HG03159 (cell line): ENCODE measurements at regions not wholly inside any gene's neighbourhood (a gene's known extent, or its start where the extent isn't known, plus 50 kb on each side); places are given as distances from the start of the nearest gene placed in this dataset.

Experiments
- ATAC-seq: cut with Tn5 transposase; IDR thresholded peaks from one replicate; pipeline ENCODE4 v1.9.1; 2021; ENCODE audit warnings: mild to moderate bottlenecking, moderate library complexity; ENCODE audit not compliant: unreplicated experiment

DNA sequence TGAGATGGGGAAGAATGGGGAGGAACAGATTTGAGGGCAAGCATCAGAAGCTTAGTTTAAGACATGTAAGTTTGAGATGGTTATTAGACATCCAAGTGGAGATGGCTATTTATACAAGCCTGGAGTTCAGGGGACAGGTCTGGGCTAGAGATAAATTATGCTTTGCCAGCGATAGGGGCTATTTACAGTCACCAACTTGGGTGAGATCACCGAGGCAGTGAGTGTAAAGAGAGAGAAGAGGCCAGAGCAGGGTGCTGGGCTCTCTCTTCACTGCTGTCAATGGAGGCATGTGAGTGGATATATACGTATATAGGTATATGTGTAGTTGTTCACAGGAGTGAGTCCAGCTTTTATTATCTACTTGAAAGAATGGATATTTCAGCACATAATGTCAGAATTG lies 81.0 kb downstream of the QPCT start:
- no peak for ATAC-seq

DNA sequence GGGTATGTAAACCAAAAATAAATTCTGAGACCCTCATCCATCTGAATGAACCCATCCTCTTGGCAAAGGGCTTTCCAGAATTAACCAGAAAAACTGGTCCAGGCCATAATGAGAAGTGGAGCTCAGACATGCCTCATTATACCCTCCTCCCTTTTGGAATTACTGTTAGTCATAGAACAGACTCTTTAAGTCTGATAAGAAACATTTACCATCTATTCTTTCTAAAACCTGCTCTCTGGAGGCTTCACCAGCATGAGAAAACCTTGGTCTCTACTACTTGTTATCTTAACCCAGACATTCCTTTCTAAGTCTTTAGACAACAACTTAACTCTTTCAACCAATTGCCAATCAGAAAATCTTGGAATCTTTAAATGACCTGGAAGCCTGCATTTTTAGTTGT lies 82.8 kb downstream of the QPCT start:
- ATAC-seq = no peak

DNA sequence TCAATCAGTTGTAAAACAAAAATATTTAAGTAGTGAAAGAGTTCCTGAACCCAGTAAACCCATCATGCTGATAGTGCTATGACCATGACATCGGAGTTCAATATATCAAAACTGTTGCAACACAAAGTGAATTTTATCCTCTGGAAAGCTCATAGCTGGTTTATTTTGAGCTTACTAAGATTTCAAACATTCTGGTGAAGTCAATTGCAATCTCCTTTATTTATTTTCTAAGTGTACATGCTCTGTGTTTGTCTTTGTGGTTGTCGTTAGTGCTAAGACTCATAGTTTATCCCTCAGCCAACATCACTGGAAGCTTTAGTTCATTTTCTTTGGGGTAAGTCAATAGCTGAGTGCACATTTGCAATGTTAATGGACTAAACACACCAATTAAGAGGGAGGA lies 91.9 kb downstream of the QPCT start:
- ATAC-seq = no peak

DNA sequence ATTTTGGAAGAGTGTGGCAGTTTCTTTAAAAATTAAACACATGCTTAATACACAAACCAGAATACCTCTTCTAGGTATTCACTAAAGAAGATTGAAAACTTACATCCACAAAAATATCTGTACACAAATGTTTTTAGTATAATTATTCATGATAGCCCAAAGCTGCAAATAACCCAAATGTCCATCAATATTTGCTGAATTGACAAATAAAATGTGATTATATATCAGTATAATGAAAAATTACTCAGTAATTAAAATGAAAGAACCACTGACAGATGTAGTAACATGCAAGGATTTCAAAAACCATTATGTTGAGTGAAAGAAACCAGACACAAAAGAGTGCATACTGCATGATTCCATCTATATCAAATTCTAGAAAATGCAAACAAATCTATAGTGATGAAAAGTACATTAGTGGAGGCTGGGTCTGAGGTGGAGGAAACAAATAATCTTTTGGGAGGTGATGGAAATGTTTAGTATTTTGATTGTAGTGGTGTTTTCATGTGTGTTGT lies 94.8 kb downstream of the QPCT start:
- no peak for ATAC-seq

DNA sequence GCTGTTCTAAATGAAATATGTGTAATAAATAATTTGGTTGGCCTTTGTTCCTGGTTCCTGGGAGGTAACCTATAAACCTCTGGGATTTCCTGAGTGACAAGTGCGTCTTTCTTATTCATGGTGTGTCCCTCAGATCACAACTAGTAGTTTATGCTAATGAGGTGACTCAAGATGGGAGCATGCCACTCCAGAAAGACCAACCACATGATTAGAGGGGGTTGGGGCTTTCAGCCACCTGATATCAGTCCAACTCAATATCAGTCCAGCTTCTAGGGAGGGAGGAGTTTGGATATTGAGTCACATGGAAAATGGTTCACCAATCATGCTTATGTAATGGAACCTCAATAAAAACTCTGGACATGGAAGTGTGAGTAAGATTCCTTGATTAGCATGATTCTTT lies 96.6 kb downstream of the QPCT start:
- ATAC-seq = no peak

DNA sequence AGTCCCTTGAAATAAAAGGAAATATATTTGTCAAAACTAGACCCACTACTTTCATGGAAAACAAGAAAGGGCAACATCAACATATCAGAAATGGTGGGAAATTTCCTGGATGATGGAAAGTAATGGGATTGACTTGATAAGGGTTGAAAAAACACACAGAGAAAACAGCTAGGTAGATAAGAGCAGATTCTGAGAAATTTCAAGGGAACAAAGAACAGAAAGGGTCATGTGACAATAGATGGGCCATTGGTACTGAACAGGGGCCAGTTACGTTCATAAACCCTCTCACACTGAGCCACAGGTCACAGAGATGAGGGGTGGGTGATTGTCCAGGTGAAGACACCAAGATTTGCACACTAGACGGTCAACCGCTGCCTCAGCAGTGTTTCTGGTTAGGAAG lies 98.7 kb downstream of the QPCT start:
- ATAC-seq = no peak

DNA sequence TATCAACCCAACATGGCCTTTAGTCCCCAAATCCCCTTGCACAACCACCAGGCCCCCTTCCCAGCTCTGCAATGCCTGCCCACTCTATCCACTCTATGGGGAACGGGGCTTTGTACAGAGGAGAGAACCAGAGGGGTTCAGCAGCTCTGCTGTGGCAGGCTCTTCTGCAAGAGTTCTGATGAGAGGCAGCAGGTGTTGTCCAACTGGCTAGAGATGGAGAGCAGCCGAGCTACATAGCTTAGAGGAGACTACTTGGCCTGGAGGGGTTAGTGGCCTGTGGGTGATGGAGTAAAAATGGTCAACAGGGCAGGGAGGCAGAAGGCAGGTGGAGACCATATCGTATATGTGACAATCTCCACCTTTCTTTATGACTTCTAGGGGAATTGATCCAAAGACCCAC lies 103.0 kb downstream of the QPCT start:
- no peak for ATAC-seq

DNA sequence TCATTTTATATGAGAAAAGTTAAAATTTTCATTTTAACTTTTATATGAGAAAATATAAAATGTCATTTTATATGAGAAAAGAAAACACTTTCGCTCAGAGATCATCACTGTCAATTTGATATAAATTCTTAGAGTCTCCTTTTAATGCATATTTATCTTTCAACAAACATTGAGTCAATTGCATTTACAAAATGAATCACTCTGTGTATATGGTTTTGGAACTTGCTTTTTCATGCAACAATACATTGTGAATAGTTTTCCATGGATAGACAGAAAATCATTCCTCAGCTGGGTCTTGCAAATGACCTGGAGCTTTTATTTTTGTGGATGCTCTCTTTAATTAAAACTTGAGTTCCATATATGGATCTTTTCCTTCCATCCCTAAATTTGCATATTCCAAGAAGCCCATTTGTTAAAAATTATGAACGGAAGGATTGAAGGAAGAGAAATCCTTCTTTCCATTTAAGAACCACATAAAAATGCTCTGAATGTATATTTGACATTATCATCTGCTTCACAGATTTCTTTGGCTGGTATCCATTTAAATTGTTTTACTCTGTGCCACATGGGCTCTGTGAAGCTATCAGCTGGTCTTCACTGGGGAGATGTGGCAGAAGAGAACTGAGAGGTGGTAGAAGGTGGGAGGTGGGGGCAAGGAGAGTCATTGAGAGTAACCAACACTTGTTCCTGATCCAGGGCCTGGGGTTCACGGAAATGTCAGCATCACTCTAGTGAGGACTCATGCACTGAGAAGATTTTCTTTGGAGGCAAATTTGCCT lies 104.1 kb downstream of the QPCT start:
- ATAC-seq = no peak

DNA sequence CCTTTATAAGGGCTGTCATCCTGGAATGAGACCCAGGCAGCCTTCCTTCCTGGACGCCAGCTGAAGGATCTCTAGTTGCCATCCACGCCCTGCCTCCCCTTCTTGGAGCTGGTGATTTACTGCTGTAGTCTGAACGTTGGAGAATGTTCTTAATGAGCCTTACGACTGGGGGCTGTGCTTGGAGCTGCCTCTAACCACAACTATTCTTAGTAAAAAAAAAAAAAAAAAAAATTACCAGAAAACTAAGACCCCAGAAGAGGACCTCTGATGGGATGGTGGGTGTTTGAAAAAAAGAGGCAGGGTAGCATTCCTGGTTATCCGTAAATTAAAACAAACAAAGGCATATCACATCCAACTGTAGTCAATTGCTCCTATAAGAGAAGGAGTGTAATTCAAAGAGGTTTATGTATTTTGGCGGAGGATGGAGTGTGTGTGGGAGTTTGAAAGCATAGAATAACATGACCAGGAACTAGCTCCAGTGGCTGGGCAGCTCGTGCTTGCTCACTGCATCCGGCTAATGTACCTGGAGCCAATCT lies 105.4 kb downstream of the QPCT start:
- no peak for ATAC-seq

DNA sequence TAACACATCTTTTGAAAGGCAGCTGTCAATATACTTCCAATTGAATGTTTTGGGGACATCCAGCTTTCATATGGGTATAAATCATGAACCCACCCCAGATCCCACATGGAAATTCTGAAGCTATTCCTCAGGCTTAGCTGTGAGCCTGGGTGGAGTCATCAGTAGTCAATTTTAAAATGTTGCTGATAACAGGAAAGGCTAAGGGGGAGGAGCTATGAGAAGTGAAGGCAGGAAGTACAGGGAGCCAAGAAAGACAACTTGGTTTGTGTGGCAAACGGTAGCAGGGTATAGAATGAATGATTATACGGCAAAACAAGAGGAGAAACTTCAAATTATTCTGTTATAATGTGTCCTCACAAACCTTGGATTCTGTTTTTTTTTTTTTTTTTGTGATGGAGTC lies 108.6 kb downstream of the QPCT start:
- no peak for ATAC-seq

DNA sequence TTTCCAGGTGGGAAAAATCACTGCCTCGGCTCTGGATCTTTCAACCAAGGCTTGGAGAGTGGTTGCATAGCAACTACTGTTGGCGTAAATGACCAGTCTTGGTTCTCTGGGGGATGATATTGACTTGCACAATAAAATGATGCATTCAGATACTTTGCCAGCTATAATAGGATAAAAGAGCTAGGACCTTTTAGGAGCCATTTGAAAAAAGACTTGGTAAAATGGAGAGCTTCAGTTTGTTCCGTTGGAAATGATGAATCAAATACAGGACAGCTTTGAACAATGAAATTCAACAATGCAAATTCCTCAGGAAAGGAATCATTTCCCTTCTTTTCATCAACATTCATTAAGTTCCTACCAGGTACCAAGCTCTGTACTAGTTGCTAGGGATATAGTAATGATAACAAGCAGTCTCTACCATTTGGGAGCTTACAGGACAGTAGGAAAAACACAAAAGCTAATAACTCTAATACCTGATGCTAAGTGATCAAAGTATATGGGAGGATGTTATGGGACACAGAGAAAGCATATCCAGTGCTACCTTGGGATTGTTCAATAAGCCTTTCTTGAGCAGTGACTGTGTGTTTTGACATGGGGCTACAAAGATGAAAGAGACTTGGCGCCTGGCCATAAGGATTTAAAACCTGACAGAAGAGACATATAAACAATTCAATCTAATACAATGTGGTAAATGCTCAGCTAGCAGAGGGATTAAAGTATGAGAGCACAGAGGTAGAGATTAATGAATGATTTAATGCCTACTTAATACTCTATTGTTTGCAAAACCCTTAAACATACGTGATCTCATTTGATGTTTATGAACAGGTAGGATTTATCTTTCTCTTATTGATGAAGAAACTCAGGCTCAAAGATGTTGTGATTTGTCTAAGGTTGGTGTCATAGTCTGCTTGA lies 110.7 kb downstream of the QPCT start:
- no peak for ATAC-seq

DNA sequence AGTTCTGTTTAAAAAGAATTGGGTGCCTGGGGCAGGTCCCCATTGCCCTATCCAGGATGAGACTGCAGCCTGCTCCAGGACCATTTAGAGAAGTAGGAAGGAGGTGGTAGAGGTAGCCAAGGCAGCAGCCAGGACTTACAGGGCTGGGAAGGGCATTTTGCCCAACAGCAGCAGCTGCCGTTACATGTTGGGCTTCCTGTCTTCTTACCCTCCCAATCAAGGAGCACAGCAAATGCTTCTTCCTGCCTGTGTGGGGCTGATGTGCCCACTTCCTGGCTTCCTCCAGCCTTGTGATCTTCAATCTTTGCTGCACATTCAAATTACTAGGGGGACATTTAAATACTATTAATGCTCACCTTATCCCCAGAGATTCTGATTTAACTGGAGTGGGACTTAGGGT lies 112.0 kb downstream of the QPCT start:
- no peak for ATAC-seq

DNA sequence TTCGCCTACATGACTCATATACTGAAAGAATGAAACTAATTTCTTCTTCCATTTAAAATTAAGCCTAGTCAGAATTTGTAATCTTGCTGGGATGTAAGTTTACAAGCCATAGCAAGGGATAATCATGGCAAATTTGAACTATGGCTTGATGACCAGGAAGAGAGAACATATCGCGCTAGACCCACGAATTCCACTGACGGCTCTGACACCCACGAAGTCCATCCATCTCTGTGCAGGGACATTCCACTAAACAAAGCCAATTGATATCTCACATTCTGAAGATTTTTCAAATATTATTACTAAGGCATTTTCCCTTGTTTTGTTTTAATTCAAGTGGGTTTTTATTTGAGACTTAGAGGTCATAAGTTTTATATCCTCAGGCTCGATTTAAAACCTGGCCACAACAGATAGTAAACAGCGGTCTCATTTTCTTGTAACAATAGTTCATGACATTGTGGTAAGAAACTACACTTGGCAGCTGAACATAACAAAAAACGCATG lies 113.0 kb downstream of the QPCT start:
- no peak for ATAC-seq

DNA sequence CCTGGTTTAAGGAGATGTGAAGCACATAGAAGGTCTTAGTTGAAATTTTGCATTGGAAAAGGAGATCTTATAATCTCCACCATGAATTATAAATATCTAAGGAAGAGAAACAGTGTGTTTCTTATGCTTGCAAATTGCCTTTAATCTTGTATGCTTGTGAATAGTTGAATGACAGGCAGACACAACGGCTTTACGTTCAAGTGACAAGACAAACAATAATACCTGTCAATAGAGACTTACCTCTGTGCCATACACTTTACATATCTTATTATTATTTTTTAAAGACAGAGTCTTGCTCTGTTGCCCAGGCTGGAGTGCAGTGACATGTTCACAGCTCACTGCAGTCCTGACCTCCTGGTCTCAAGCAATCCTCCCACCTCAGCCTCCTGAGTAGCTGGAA lies 113.7 kb downstream of the QPCT start:
- ATAC-seq = no peak

DNA sequence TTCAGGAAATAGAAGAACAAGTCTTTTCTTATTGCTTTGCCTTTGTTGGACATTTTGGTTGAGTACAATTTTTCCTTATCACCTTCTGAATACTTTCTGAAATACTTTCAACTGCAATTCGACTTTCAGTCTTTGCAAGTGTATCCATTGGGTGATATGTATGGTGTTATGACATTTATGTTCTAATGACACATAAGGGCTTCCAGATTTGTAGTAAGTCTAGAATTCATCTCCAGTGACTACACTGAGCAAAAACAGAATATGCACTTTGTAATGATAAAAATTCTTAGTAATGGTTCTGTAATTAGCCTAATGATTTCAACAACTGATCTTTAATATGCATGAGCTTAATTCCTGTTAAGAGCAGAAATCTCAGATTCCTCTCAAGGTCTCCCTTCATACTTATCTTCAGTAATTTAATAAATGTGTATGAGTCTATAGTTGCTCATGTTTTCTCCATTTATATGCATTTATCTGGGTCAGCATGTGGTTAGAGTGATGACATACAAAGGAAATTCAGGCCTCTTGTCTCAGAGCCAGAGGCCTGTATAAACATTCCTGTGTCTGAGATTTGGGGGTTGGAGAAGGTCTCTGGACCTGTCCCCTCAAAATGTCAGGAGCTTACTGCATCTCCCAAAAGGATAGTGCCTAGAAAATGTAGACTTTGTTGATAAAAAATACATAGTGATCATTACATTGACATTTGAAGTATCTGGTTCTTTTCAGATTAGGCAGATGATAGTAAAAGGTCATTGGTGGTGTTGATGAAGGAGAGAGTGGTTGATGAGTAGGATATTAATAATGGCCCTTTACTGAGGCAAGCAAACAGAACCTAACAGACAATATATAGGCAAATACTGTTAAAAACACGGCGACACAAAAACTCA lies 114.9 kb downstream of the QPCT start:
- no peak for ATAC-seq

DNA sequence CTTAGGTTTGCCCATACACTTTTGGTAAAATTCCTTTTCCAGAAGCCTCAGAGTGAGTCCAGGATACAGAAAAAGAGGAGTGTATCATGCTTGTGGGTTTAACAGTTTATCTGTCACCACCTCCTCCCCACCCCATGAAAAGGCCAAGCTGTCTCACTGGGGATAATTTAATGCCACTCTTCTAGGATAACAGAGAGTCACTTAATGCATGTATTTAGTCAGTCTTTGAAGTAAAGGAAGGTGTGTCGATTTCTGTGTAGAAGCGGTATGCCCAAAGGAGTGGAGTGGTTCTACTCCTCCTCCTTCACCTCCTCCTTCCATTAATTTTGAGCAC lies 116.4 kb downstream of the QPCT start:
- ATAC-seq = no peak

DNA sequence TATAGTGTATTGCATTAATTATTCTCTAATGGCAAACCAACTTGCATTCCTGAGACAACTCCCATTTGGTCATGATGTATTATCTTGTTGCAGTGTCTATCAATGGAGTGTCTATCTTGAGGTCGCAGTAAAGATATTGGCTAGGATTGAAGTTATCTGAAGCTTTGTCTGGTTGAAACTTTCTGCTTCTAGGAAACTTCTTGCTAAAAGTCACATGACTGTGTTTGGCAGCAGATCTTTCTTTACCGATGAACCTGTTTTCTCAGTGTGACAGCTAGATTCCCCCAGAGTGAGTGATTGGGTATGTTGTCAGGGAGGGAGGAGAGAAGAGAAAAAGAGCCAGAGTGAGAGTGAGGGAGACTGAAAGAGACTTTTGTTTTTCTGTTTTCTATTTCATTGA lies 119.6 kb downstream of the QPCT start:
- no peak for ATAC-seq

DNA sequence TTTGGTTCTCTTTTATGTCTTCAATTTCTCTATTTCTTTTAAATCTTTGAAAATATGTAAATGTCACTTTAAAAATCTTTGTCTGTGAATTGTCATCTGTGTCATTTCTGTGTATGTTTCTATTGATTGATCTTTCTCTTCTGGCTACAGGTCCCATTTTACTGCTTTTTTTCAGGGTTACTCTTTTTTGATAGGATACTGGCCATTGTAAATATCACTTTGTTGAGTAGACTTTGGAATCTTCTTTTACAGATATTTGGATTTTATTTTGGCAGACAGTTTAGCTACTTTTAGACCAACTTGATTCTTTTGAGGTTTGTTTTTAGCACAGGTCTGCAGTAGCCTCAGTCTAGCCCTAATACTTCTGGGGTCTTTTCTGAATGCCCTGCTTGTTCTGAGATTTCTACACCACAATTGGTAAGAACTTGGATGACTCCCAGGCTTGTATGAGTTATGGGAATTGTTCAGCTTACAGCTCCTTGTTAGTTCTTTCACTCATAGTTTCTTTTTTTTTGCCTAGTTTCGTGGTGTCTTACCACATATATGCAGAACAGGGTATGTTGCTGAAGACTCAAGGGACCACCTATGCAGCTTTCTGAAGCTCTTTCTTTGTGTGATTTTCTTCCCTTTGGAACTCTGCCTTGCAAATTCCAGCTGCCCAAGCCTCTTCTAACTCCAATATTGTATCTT lies 122.2 kb downstream of the QPCT start:
- no peak for ATAC-seq

DNA sequence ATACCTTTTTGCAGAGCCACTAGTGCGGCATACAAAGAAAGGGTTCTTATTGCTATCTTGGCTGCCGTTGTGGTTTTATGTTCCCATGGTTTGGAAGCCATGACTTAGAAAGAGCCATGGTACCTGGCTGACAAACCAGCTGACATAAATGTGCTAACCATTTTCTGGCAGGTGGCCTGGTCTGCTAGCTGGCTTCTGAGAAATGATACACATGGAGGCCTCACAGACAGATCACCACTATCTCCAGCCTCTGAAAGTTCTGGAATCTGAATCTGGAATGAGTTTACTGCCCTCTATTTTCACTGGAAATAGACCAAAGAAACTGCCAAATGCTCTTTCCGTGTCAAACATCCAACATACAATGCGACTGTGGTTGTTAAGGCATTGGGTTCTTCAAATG lies 123.7 kb downstream of the QPCT start:
- ATAC-seq = no peak

DNA sequence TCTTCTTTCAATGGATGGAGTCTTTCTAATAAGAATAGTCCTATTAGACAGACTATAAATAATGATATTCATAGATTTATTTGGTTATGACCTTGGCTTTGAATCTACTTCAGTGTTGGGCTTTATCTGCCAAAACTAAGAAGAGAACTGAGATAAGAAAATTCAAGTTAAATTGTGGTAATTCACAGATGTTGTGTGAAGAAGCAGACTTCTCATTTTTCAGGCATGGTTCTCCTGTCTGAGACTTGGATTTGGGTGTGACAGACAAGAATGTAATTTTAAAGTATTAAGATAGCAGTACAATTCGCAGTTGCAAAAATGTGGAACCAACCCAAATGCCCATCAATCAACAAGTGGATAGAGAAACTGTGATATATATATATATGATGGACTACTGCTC lies 124.7 kb downstream of the QPCT start:
- no peak for ATAC-seq
